Right lobe of liver (tissue), 6 donors: ENCODE measurements at regions not wholly inside any gene's neighbourhood (a gene's known extent, or its start where the extent isn't known, plus 50 kb on each side); places are given as distances from the start of the nearest gene placed in this dataset.

ENCODE experiments used
- ATAC-seq, 4 donors: fragments of 200-7000 bp; cut with Tn5 transposase; one replicate each; pipeline ENCODE4 v1.9.1; 2020; ENCODE audit warnings: mild to moderate bottlenecking in 4 of 4, moderate library complexity in 4 of 4
- DNase-seq, 3 donors: peaks; one replicate each; pipeline ENCODE4 v3.0.0-alpha.2; 2020
- H3K27ac ChIP-seq, 3 donors: fragments of 200-600 bp; one replicate each; pipeline ENCODE4 v1.8.0; 2022
- H3K27me3 ChIP-seq, 2 donors: fragments of 200-600 bp; one replicate each; pipeline ENCODE4 v1.8.0; 2022
- H3K36me3 ChIP-seq, 4 donors: fragments of 200-600 bp; sonication (generic) in 1 of 4; one replicate each; pipeline versions ENCODE4 v1.5.1 to v1.8.0; 2017 to 2022; ENCODE audit warnings: control low read depth in 1 of 4
- H3K4me1 ChIP-seq, 4 donors: fragments of 200-600 bp; sonication (generic) in 1 of 4; one replicate each; pipeline versions ENCODE4 v1.5.1 to v1.8.0; 2017 to 2022; ENCODE audit warnings: control low read depth in 1 of 4
- H3K4me3 ChIP-seq, 3 donors: fragments of 200-600 bp; one replicate each; pipeline ENCODE4 v1.8.0; 2022
- H3K9me3 ChIP-seq, 4 donors: fragments of 200-600 bp; sonication (generic) in 1 of 4; one replicate each; pipeline versions ENCODE4 v1.5.1 to v1.8.0; 2017 to 2022; ENCODE audit warnings: control low read depth in 1 of 4
- CTCF ChIP-seq, 4 donors: fragments of 200-600 bp in 3 of 4; fragments of 450-650 bp in 1 of 4; IDR thresholded peaks; one replicate each; pipeline versions ENCODE4 v1.5.1 to v1.8.0; 2016 to 2022; ENCODE audit warnings: antibody characterized with exemption in 4 of 4, mild to moderate bottlenecking in 2 of 4
- POLR2A ChIP-seq: fragments of 450-650 bp; IDR thresholded peaks from one replicate; pipeline ENCODE4 v1.6.1; 2017; ENCODE audit warnings: antibody characterized with exemption, mild to moderate bottlenecking
- WGBS: methylation state at CpG from one replicate; pipeline ENCODE4 v1.1.6; 2018; ENCODE audit warnings: low coverage, low lambda C conversion rate; ENCODE audit not compliant: insufficient coverage; ENCODE audit errors: missing lambda C conversion rate; 5-methylcytosine and 5-hydroxymethylcytosine counted together
- intact Hi-C, 2 donors: fragments of 100-400 bp; cut with DNase I; formaldehyde crosslinking; loops; one replicate each; pipeline versions ENCODE4 v1.11.2 to v1.14.1; 2022
- donor health status: DM: no; HTN: yes; CAD: no.
- donor health status: DM: no; HTN: no; CAD: no.
- donor health status: DM: no; HTN: no; CAD: no.
- donor health status: DM: no; HTN: yes; CAD: no.
- donor health status: DM: no; HTN: yes; CAD: no.

GRCh38 chr14:106843386-106843785, 1317.0 kb downstream of the TMEM121 start:
- H3K27me3 ChIP-seq: no peaks in the 10 kb centered on the region
- intact Hi-C loops: no loop called here
- no peaks in the 10 kb centered on the region for H3K9me3 ChIP-seq
- peak overlapping the region; percentile 37 to 58 (median 53) for H3K4me3 ChIP-seq
- peak overlapping the region in 2 of 3 donors; percentile 87 to 89 for H3K27ac ChIP-seq
- H3K4me1 ChIP-seq: no peaks in the 10 kb centered on the region
- no peak for DNase-seq
- 54% methylated on average over 6 of the region's 6 CpGs for WGBS
- no peaks in the 10 kb centered on the region for H3K36me3 ChIP-seq
- no peak for TF ChIP-seq CTCF (IDR thresholded peaks at IDR 0.05)
- TF ChIP-seq POLR2A: no peak
- ATAC-seq: no peak

GRCh38 chr14:106843951-106844483, 1317.6 kb downstream of the TMEM121 start:
- 17% methylated on average over 11 of the region's 14 CpGs for WGBS
- peak; percentile 30 to 52 (median 46) for ATAC-seq
- Histone ChIP-seq H3K27me3 (no peaks in the 10 kb centered on the region), H3K4me1 (no peaks in the 10 kb centered on the region), H3K36me3 (no peaks in the 10 kb centered on the region), H3K9me3 (no peaks in the 10 kb centered on the region), H3K4me3 (peak overlapping the region; percentile 37 to 58 (median 53)), H3K27ac (peak overlapping the region; percentile 66 to 89 (median 87))
- DNase-seq: no peak
- TF ChIP-seq CTCF (IDR thresholded peaks at IDR 0.05) (no peak), POLR2A (no peak)
- intact Hi-C loops: no loop called here

GRCh38 chr14:106844608-106845285, 1318.4 kb downstream of the TMEM121 start:
- peak; percentile 76 to 89 (median 81) for ATAC-seq
- no peaks in the 10 kb centered on the region for H3K27me3 ChIP-seq
- 50% methylated on average over 44 of the region's 56 CpGs for WGBS
- intact Hi-C loops: no loop called here
- DNase-seq: peak; percentile 76 to 89 (median 83)
- no peaks in the 10 kb centered on the region for H3K4me1 ChIP-seq
- TF ChIP-seq POLR2A (peak; percentile 30), CTCF (IDR thresholded peaks at IDR 0.05) (no peak)
- H3K4me3 ChIP-seq: peak overlapping the region; percentile 37 to 58 (median 53)
- H3K36me3 ChIP-seq: no peaks in the 10 kb centered on the region
- H3K27ac ChIP-seq: peak overlapping the region; percentile 66 to 89 (median 87)
- no peaks in the 10 kb centered on the region for H3K9me3 ChIP-seq

GRCh38 chr14:106845286-106846087, 1319.1 kb downstream of the TMEM121 start:
- intact Hi-C loops: no loop called here
- no peaks in the 10 kb centered on the region for H3K27me3 ChIP-seq
- no peaks in the 10 kb centered on the region for H3K9me3 ChIP-seq
- 27% methylated on average over 9 of the region's 17 CpGs for WGBS
- H3K36me3 ChIP-seq: no peaks in the 10 kb centered on the region
- peak overlapping the region; percentile 37 to 58 (median 53) for H3K4me3 ChIP-seq
- ATAC-seq: peak; percentile 49 to 66 (median 61)
- H3K27ac ChIP-seq: peak overlapping the region; percentile 66 to 89 (median 87)
- TF ChIP-seq CTCF (IDR thresholded peaks at IDR 0.05) (no peak), POLR2A (no peak)
- peak; percentile 61 to 70 (median 68) for DNase-seq
- no peaks in the 10 kb centered on the region for H3K4me1 ChIP-seq
